Natural killer cell (primary cell): ENCODE measurements at regions not wholly inside any gene's neighbourhood (a gene's known extent, or its start where the extent isn't known, plus 50 kb on each side); places are given as distances from the start of the nearest gene placed in this dataset.

ENCODE experiments used
- ATAC-seq, 3 donors: fragments of 150-1000 bp in 2 of 3; fragments of 200-7000 bp in 1 of 3; cut with Tn5 transposase; 1 replicate in 1 of 3; 2 replicates in 2 of 3; pipeline ENCODE4 v1.10.0; 2021; ENCODE audit warnings: mild to moderate bottlenecking in 2 of 3, moderate library complexity in 2 of 3
- DNase-seq, 2 donors: peaks; one replicate each; pipeline versions ENCODE4 v3.0.0 to v3.0.0-alpha.2; 2013 to 2021; ENCODE audit warnings: mixed read lengths in 1 of 2
- H3K27ac ChIP-seq: one replicate; pipeline ENCODE4 v1.5.1; 2013; ENCODE audit warnings: mild to moderate bottlenecking, low read length
- H3K27me3 ChIP-seq: one replicate; pipeline ENCODE4 v1.6.1; 2013; ENCODE audit warnings: low read length; ENCODE audit not compliant: control insufficient read depth, insufficient read depth
- H3K36me3 ChIP-seq: one replicate; pipeline ENCODE4 v1.6.1; 2013; ENCODE audit warnings: low read length; ENCODE audit not compliant: control insufficient read depth, insufficient read depth
- H3K4me1 ChIP-seq: one replicate; pipeline ENCODE4 v1.6.1; 2013; ENCODE audit warnings: low read length; ENCODE audit not compliant: control insufficient read depth, insufficient read depth
- H3K4me3 ChIP-seq: one replicate; pipeline ENCODE4 v1.5.1; 2013; ENCODE audit warnings: low read length
- H3K9me3 ChIP-seq: one replicate; pipeline ENCODE4 v1.6.1; 2013; ENCODE audit warnings: low read length; ENCODE audit not compliant: control insufficient read depth, insufficient read depth
- H3K27ac Mint-ChIP-seq, 2 donors: one replicate each; pipeline ENCODE4 v1.8.0; 2022; ENCODE audit warnings: mild to moderate bottlenecking in 2 of 2, mixed read lengths in 2 of 2, moderate library complexity in 1 of 2
- H3K27me3 Mint-ChIP-seq, 2 donors: one replicate each; pipeline ENCODE4 v1.8.0; 2022; ENCODE audit warnings: low read depth in 2 of 2, mixed read lengths in 2 of 2
- H3K36me3 Mint-ChIP-seq: one replicate; pipeline ENCODE4 v1.8.0; 2022; ENCODE audit warnings: mixed read lengths
- H3K4me1 Mint-ChIP-seq, 2 donors: one replicate each; pipeline ENCODE4 v1.8.0; 2022; ENCODE audit warnings: mixed read lengths in 2 of 2
- H3K4me3 Mint-ChIP-seq: one replicate; pipeline ENCODE4 v1.8.0; 2022; ENCODE audit warnings: mild to moderate bottlenecking, moderate library complexity, mixed read lengths
- H3K9me3 Mint-ChIP-seq, 2 donors: one replicate each; pipeline ENCODE4 v1.8.0; 2022; ENCODE audit warnings: mixed read lengths in 2 of 2
- CTCF ChIP-seq: fragments of 200-600 bp; IDR thresholded peaks from one replicate; pipeline ENCODE4 v1.8.0; 2022; ENCODE audit warnings: antibody characterized with exemption
- WGBS: methylation state at CpG from one replicate; pipeline ENCODE4 v1.1.7; 2013; ENCODE audit warnings: missing lambda C conversion rate; ENCODE audit not compliant: insufficient coverage; 5-methylcytosine and 5-hydroxymethylcytosine counted together
- intact Hi-C: fragments of 100-400 bp; cut with micrococcal nuclease; formaldehyde crosslinking; loops from one replicate; pipeline ENCODE4 v1.14.2; 2022

DNA sequence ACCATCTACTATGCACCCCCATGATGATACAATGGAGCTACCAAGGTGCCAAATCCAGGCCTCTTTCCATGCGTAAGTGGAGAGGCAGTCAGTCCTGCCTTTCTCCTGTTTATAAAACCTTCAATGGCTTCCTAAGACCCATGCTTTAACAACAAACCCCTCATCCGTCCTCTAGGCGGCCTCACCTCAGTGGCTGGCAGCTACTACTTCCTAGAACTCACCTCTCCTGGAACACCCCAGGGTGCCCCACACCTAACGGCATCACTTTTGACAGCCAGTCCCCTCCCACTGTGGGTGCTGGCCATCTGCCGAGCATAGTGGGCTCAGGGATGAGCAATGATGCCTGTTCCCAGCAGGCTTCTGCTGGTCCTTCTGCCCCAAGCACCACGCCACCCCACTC, 80.0 kb upstream of the TAB2 start:
- Mint-ChIP-seq H3K4me3 (no peak overlapping the region), H3K27me3 (peaks cover 0 to 6% of the 10 kb centered on the region in 2 donors), H3K36me3 (no peaks in the 10 kb centered on the region), H3K27ac (no peak overlapping the region), H3K9me3 (no peaks in the 10 kb centered on the region), H3K4me1 (peaks cover 7 to 19% of the 10 kb centered on the region in 2 donors)
- Histone ChIP-seq H3K27me3 (no peaks in the 10 kb centered on the region), H3K9me3 (no peaks in the 10 kb centered on the region), H3K27ac (no peak overlapping the region), H3K4me1 (peaks cover 18% of the 10 kb centered on the region), H3K36me3 (no peaks in the 10 kb centered on the region), H3K4me3 (no peak overlapping the region)
- WGBS, result 97% methylated on average over 6 of the region's 6 CpGs
- DNase-seq, result no peak
- no peak for ATAC-seq
- TF ChIP-seq CTCF, result no peak
- intact Hi-C loops, result no loop called here

DNA sequence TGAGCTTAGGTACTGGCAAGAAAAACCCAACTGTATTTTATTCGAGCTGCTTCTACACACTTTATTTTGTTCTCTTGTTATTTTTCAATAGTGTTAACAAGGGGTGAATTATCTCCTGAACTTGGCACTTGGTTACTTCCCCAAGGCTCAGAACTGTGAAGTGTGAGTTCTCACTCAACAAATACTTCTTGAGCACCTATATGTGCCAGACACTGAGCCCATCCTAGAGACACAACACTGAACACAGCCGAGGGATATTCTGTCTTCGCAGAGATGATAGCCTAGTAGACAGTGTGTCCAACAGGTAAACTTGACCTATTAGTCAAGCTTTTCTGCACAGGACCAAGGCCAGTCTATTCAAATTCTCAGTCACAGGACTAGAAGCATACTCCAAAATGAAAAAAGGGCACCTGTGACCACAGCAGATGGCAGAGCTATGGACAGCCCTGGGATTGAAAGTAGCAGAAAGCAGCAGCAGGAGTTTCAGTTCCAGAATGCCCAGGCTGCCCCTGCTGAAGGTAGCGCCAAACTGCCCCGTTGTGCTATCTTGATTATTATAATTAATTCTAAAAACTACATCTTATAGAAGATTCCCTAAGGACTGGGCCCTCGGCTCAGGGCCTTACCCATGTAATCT, 77.8 kb upstream of the TAB2 start:
- H3K27ac ChIP-seq, result no peak overlapping the region

GRCh38 chr6:149242883-149243282, 74.6 kb upstream of the TAB2 start:
- Mint-ChIP-seq H3K4me3 (no peak overlapping the region), H3K9me3 (no peaks in the 10 kb centered on the region), H3K27ac (no peak overlapping the region), H3K4me1 (no peaks in the 10 kb centered on the region), H3K27me3 (peaks cover 9 to 11% of the 10 kb centered on the region in 2 donors), H3K36me3 (no peaks in the 10 kb centered on the region)
- intact Hi-C loops, result no loop called here
- H3K4me1 ChIP-seq, result peaks cover 12% of the 10 kb centered on the region
- H3K27ac ChIP-seq, result no peak overlapping the region
- 89% methylated on average over 5 of the region's 5 CpGs for WGBS
- H3K36me3 ChIP-seq, result no peaks in the 10 kb centered on the region
- H3K9me3 ChIP-seq, result no peaks in the 10 kb centered on the region
- ATAC-seq (no peak), DNase-seq (no peak)
- no peak for TF ChIP-seq CTCF
- H3K4me3 ChIP-seq, result no peak overlapping the region
- H3K27me3 ChIP-seq, result no peaks in the 10 kb centered on the region

More for the DNA sequence above, 77.8 kb upstream of the TAB2 start:
- Histone ChIP-seq H3K9me3 (no peaks in the 10 kb centered on the region), H3K4me3 (no peak overlapping the region), H3K36me3 (no peaks in the 10 kb centered on the region), H3K27me3 (no peaks in the 10 kb centered on the region), H3K4me1 (peaks cover 5% of the 10 kb centered on the region)
- Mint-ChIP-seq H3K27ac (no peak overlapping the region), H3K27me3 (peaks cover 9 to 11% of the 10 kb centered on the region in 2 donors), H3K36me3 (no peaks in the 10 kb centered on the region), H3K4me1 (peaks cover 0 to under 1% of the 10 kb centered on the region in 2 donors), H3K9me3 (no peaks in the 10 kb centered on the region), H3K4me3 (no peak overlapping the region)
- intact Hi-C loops, result no loop called here
- WGBS, result 90% methylated on average over 5 of the region's 6 CpGs
- no peak for TF ChIP-seq CTCF
- DNase-seq, result no peak
- no peak for ATAC-seq

DNA sequence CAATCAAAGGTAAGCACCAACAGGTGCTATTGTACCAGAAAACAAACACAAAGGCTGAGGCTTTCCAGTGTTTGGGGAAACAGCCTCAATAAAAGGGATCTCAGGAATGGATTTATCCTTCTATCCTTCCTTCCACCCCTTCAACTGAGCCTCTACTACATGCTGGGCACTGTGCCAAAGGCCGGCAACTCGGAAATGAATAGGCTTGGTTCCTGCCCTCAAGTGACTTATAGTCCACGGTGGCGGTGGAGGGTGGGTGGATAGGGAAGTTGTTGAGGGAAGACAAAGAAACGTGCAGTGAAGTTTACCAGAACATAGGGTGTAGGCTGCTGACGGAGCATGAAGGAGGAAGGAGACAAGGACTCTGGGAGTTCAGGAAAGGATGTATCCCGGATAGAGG, 73.4 kb upstream of the TAB2 start:
- Mint-ChIP-seq H3K4me3 (no peak overlapping the region), H3K36me3 (no peaks in the 10 kb centered on the region), H3K27ac (no peak overlapping the region), H3K4me1 (peaks cover 0 to 4% of the 10 kb centered on the region in 2 donors), H3K27me3 (peaks cover 9% of the 10 kb centered on the region in 2 donors), H3K9me3 (no peaks in the 10 kb centered on the region)
- 82% methylated on average over 7 of the region's 7 CpGs for whole genome bisulfite sequencing
- Histone ChIP-seq H3K27me3 (no peaks in the 10 kb centered on the region), H3K27ac (no peak overlapping the region), H3K4me1 (peaks cover 16% of the 10 kb centered on the region), H3K4me3 (no peak overlapping the region), H3K9me3 (no peaks in the 10 kb centered on the region), H3K36me3 (no peaks in the 10 kb centered on the region)
- intact Hi-C loops, result no loop called here
- no peak for DNase-seq
- ATAC-seq, result no peak
- TF ChIP-seq CTCF, result no peak
